Activated B cell treated with CpG ODN at 0.5 μM for 24 hours (primary cell): ENCODE measurements at regions not wholly inside any gene's neighbourhood (a gene's known extent, or its start where the extent isn't known, plus 50 kb on each side); places are given as distances from the start of the nearest gene placed in this dataset.

Source experiments
- ATAC-seq: fragments of 200-7000 bp; cut with Tn5 transposase; one replicate; pipeline ENCODE4 v1.10.0; 2021; ENCODE audit warnings: low read depth, mild to moderate bottlenecking, moderate library complexity
- CTCF ChIA-PET: fragments of 350-600 bp; sonication (Branson Sonifier 250); formaldehyde crosslinking; loops from one replicate; lab custom pipeline; 2021; ENCODE audit warnings: antibody characterized with exemption; lab: Charles Lee
- POLR2A ChIA-PET: fragments of 350-600 bp; sonication (Branson Sonifier 250); formaldehyde crosslinking; loops from one replicate; lab custom pipeline; 2021; ENCODE audit warnings: antibody characterized with exemption; lab: Charles Lee
- DNase-seq: peaks from one replicate; pipeline ENCODE4 v3.0.0; 2022
- H3K27ac Mint-ChIP-seq: one replicate; pipeline ENCODE4 v1.8.0; 2020; ENCODE audit warnings: mixed read lengths
- H3K27me3 Mint-ChIP-seq: one replicate; pipeline ENCODE4 v1.8.0; 2021; ENCODE audit warnings: mixed read lengths
- H3K36me3 Mint-ChIP-seq: one replicate; pipeline ENCODE4 v1.8.0; 2021; ENCODE audit warnings: low read depth, mixed read lengths
- H3K4me1 Mint-ChIP-seq: one replicate; pipeline ENCODE4 v1.8.0; 2021; ENCODE audit warnings: mixed read lengths
- H3K4me3 Mint-ChIP-seq: one replicate; pipeline ENCODE4 v1.8.0; 2020; ENCODE audit warnings: mild to moderate bottlenecking, mixed read lengths
- H3K9me3 Mint-ChIP-seq: one replicate; pipeline ENCODE4 v1.8.0; 2020; ENCODE audit warnings: mixed read lengths
- CTCF ChIP-seq: fragments of 200-600 bp; IDR thresholded peaks from one replicate; pipeline ENCODE4 v1.8.0; 2022; ENCODE audit warnings: antibody characterized with exemption, mild to moderate bottlenecking
- intact Hi-C: fragments of 100-400 bp; cut with micrococcal nuclease; formaldehyde crosslinking; loops from one replicate; pipeline ENCODE4 v1.15.1; 2024

- TF ChIP-seq CTCF = no peak
- ChIA-PET CTCF (no interaction called here), POLR2A (no interaction called here)
- H3K4me3 Mint-ChIP-seq = no peak overlapping the region
- ATAC-seq (no peak), DNase-seq (no peak)
- intact Hi-C loops = no loop called here
- H3K27ac Mint-ChIP-seq = no peak overlapping the region
- no peaks in the 10 kb centered on the region for H3K36me3 Mint-ChIP-seq
- peaks cover 21% of the 10 kb centered on the region for H3K27me3 Mint-ChIP-seq
- peaks cover 4% of the 10 kb centered on the region for H3K9me3 Mint-ChIP-seq
- peaks cover 5% of the 10 kb centered on the region for H3K4me1 Mint-ChIP-seq
Observed at GRCh38 chr22:48045369-48045768, 1282.9 kb downstream of the TBC1D22A start.

GRCh38 chr22:48044487-48045060, 1282.1 kb downstream of the TBC1D22A start:
- POLR2A ChIA-PET = no interaction called here
- Mint-ChIP-seq H3K4me3 (no peak overlapping the region), H3K9me3 (peaks cover 4% of the 10 kb centered on the region), H3K4me1 (peaks cover 5% of the 10 kb centered on the region), H3K27me3 (peaks cover 19% of the 10 kb centered on the region), H3K36me3 (no peaks in the 10 kb centered on the region), H3K27ac (no peak overlapping the region)
- no peak for DNase-seq
- intact Hi-C loops = no loop called here
- no peak for TF ChIP-seq CTCF
- CTCF ChIA-PET = no interaction called here
- no peak for ATAC-seq

GRCh38 chr22:48043581-48043980, 1281.1 kb downstream of the TBC1D22A start:
- H3K4me3 Mint-ChIP-seq = no peak overlapping the region
- peaks cover 7% of the 10 kb centered on the region for H3K4me1 Mint-ChIP-seq
- CTCF ChIA-PET = no interaction called here
- DNase-seq = no peak
- no peak overlapping the region for H3K27ac Mint-ChIP-seq
- no peak for TF ChIP-seq CTCF
- H3K27me3 Mint-ChIP-seq = peaks cover 19% of the 10 kb centered on the region
- POLR2A ChIA-PET = no interaction called here
- intact Hi-C loops = no loop called here
- peaks cover 4% of the 10 kb centered on the region for H3K9me3 Mint-ChIP-seq
- no peak for ATAC-seq
- H3K36me3 Mint-ChIP-seq = no peaks in the 10 kb centered on the region

GRCh38 chr22:48042621-48043395, 1280.4 kb downstream of the TBC1D22A start:
- CTCF ChIA-PET = no interaction called here
- Mint-ChIP-seq H3K4me1 (peaks cover 7% of the 10 kb centered on the region), H3K27me3 (peaks cover 22% of the 10 kb centered on the region), H3K36me3 (no peaks in the 10 kb centered on the region), H3K4me3 (no peak overlapping the region), H3K27ac (no peak overlapping the region), H3K9me3 (peaks cover 4% of the 10 kb centered on the region)
- intact Hi-C loops = no loop called here
- DNase-seq (no peak), ATAC-seq (no peak)
- POLR2A ChIA-PET = no interaction called here
- no peak for TF ChIP-seq CTCF

GRCh38 chr22:48039326-48039725, 1276.9 kb downstream of the TBC1D22A start:
- CTCF ChIA-PET = no interaction called here
- DNase-seq = no peak
- no peak for TF ChIP-seq CTCF
- Mint-ChIP-seq H3K36me3 (no peaks in the 10 kb centered on the region), H3K27me3 (peaks cover 24% of the 10 kb centered on the region), H3K4me3 (no peak overlapping the region), H3K4me1 (peaks cover 2% of the 10 kb centered on the region), H3K9me3 (peaks cover 4% of the 10 kb centered on the region), H3K27ac (no peak overlapping the region)
- intact Hi-C loops = no loop called here
- no peak for ATAC-seq
- POLR2A ChIA-PET = no interaction called here
